Hematopoietic multipotent progenitor cell treated with erythropoietin and hydrocortisone succinate and interleukin-3 and kit ligand, for 4 days (in vitro differentiated cells): ENCODE measurements at regions not wholly inside any gene's neighbourhood (a gene's known extent, or its start where the extent isn't known, plus 50 kb on each side); places are given as distances from the start of the nearest gene placed in this dataset.

Experiments
- DNase-seq: peaks from one replicate; pipeline ENCODE4 v3.0.0-alpha.2; 2015

DNA sequence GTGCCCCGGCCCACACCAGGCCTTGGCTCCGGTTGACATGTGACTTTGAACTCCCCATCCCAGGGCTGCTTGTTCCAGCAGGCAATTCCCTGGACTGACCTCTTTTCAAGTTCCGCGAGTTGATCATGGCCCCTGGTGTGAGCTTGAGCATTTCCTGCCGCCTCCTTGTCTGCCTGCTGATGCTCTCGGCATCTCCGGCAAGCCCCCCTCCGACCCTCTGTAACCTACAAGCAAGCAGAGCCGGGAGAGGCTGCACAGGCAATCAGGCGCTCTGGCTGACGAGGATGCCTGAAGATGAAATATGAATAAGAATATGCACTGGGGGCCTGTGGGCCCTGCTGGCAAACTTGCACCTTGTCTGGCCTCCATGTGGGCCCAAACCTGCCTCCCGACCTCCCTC lies 304.9 kb upstream of the MKI67 start:
- DNase-seq = no peak

DNA sequence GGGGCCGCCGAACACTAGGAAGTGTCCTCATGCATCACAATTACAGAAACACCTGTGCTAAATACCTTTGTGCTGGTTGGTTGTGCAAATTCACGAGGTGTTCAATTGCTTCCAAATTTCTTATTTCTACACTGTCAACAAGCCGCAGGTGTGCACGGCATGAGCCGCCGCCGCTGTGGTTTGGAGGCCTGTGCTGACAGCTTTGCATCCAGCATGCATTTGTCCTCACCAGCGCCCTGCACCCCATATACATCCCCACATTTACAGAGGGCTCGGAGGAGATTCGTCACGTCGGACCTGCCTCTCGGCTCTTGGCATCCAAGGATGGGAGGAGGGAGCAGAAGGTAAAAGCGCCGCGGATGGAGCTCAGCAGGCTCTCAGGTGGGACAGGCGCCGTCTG lies 305.3 kb upstream of the MKI67 start:
- DNase-seq = no peak

DNA sequence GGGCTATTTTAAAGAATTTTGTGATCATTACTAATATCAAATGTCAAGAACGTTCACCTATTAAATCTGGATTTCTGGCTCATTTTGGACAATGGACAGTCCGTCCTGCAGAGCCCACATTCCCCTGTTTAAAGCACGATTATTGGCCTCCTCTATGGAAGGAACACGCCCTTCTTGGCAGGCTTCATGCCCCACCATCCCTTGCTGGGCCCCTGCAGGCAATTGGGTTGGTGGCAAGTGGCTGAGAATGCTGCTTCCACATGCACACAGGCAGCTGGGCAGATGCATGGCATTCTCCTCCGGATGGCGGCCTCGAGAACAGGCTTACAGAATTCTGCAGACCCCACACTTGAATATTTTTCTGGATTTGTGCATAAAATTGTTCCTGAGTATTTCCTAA lies 305.8 kb upstream of the MKI67 start:
- no peak for DNase-seq

DNA sequence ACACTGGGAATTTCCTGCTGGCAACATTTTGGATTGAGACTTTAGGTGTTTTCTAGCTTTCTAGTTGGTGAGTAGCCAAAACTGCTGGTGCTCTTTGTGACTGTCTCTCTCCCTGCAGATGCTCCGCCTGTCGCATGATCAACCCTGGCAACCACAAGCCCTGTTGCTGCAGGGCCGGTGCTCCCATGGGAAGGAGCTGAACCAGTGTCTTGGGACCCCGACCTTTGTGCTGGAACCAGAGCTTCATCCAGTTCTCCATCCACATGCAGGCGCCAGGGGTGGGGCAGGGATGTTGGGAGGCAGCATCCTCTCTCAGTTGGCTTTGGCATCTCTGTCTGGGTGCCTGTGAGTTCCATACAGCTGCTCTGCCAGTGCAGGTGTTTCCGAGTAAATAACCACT lies 306.2 kb upstream of the MKI67 start:
- no peak for DNase-seq

DNA sequence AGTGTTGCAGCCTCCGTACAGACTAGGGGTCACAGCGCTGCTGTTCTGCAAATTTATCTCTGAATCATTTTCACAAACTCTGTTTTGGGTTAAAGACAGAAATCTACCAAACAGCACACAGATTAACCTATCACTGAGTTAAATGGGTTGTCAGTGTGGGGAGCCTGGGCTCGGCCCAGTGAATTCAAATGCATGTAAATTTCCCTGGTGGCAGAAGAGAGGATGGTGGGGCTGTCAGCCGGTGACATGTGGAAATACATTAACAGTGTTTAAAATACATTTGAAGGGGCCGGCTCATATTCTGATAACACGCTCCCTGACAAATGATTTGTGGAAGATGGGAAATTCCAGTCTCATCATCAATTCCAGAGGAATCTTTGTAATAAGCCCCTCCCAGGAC lies 309.6 kb upstream of the MKI67 start:
- no peak for DNase-seq

DNA sequence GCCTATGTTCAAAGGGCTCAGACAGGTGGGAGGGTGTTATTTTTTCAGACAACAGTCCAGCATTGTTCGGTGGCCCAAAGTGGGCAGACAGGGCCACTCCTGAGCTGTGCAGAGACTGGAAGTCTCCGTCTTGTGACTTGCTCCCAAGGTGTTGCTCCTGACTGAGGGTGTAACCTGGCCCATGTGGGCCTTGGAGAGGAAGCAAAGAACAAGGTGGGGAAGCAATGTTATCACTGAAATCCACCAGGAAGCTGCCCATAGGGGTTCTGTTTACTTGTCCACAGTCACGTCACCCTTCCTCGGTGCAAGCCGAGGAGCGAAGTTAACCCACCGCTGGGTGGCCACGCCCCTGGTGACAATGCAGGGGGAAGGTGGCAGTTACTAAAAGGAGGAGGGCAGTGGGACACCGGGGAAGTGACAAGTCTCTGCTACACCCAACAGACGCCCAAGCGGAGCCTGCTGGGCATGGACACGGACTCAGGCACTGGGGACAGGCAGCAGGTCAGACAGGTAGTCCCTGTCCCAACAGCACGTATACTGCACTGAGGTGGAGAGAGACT lies 311.6 kb upstream of the MKI67 start:
- no peak for DNase-seq

DNA sequence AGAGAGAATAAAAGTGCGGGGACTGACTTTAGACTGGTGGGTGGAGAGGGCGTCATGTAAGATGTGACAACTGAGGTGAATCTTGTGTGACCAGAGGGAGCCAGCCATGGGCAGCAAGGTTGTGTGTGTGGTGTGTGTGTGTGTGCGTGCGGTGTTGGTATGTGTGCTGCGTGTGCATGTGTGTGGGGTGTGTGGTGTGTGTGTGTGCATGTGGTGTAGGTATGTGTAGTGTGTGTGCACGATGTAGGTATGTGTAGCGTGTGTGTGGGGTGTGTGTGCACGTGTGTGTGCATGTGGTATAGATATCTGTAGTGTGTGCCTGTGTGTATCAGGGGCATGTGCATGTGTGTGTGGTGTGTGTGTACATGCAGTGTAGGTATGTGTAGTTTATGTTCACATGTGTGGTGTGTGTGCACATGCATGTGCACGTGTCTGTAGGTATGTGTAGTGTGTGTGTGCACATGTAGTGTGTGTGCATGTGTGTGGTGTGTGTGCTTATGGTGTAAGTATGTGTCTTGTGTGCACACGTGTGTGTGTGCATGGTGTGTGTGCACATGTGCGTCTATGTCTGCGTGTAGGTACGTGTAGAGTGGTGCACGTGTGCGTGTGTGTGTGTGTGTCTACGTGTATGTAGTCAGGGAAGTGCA lies 312.3 kb upstream of the MKI67 start:
- DNase-seq = no peak

DNA sequence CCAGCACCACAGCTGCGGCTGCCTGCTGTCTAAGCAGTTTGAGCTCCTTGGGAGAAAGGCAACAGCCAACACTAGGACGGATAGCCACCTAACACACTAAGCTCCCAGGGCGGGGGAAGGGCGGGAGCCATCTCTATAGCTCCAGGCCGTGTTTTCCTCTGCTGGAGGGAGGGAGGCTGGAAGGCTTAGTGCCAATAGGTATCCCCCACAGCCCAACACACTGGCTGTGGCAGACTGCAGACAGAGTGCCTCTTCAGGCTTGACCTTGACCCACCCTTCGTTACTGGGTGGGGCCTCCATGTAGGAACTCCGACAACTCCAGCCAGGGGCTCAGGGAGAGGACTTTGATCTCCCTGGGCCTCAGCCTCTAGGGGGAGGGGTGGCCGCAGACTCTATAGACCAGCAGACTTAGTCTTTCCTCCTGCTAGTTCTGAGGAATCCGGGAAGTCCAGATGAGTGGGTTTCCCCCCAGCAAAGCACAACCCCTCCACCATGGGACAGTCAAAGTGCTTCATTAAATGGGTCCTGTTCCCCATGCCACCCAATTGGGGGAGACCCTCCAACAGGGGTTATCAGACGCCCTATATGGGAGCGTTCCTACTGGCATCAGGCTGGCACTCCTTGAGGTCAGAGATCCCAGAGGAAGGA lies 314.4 kb upstream of the MKI67 start:
- DNase-seq = no peak

DNA sequence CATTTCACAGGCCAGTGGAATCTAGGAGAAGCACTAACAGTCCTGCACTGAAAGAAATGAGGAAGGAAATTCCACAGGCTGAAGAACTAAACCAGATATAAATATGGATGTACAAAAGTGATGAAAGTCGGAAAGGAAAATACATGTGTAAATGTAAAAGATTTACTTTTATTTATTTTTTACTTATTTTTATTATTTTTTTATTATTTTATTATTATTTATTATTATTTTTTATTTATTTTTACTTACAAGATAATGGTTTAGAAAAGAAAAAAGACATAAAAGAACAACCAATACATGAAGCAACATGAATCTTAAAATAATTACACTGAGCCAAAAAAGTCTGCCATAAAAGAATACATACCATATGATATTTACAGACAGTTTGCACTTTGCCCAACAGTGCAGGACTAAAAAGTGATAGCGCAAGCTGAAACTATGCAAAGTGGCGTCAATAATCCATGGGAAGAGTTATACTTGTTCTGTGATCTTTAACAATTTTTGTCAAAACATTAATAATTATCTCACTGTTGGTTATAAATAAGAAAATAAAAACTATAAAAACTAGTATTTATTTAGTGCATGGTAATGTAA lies 317.8 kb upstream of the MKI67 start:
- no peak for DNase-seq

DNA sequence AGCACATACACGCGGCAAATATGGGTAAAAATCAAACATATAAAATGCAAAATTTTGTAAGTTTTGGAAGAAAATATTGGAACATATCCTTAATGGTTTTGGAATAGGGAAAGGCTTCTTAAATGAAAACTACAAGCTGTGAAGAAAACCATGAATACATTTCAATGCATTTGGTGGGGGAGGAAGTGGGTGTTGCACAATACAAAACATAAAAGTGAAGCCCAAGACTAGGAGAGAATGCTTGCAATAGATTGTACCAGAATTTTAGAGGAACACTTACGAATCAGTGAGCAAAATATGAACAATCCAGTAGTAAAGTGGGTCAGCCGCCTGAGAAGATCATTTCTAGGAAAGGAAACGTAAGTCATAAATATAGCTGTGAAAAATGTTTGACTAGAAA lies 322.6 kb upstream of the MKI67 start:
- DNase-seq = no peak

DNA sequence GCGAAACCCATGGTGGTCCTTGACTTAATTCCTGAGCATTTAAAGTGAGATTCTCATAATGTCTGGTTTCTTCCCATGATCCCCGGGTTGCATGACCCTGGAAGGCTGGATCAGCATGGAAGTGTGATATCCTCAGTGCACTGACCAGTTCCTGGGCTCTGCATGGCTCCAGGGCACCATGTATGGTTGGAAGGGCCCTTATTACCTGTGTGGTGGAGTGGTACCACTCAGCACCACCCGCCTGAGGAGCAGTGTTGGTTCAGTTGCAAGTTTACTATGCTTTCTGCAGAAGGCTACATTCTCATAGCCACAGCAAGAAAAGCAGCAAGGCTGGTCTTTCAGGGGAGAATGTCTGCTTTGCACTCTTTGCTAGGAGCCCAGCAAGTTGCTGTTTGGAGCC lies 325.7 kb upstream of the MKI67 start:
- DNase-seq = no peak

DNA sequence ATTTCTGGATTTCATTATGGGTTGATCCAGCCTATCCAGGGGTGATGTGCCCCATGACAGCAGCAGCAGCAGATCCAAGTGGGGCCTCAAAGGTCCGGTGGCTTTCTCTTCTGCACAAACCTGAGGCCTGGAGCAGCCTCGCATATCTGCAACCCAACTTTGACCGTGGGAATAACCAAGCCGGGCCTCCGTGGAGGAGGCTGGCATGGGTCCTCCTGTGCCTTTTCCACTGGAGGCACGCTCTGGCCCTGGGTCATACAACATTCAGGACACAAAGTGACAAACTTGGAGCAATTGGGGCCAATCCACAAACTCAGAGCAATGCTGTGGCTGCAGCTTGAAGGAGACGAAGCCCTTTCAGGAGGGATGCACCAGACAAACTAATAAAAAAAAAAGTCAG lies 330.0 kb upstream of the MKI67 start:
- no peak for DNase-seq

DNA sequence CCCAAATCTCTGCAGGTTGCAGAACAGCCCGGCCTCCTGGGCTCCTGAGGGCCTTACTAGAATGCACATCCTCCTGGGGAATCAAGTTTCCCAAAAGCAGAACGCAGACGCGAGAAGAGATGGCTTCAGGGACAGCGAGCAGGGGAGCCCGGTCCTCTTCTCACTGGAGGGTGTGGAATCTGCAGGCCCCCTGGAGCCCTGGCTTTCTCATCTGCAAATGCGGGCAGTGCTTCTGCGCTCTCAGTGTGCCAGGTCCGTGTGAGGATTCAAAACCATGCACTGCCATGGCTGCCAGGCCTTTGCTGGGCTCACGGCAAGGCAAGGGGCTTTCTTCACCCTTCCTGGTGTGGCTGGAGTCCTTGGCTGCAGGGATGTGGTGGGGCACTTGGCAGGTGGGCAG lies 330.9 kb upstream of the MKI67 start:
- DNase-seq = no peak

DNA sequence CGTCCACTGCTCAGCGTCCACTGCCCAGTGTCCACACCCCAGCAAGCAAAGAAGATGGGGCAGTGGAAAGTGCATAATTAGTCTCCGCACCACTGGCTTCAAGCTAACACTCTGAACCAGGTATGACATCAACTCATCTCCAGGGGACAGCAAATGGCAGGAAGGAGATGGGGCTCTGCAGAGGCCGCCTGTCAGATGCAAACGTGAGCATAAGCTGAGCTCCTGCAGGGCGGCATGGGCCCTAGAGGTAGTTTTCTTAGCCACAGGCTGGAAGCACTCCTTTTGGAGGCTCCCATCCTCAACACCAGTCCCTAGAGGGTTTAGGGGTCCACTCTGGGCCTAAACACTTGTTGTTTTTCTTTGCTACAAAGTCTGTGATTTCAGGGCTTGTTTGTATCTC lies 335.8 kb upstream of the MKI67 start:
- no peak for DNase-seq

DNA sequence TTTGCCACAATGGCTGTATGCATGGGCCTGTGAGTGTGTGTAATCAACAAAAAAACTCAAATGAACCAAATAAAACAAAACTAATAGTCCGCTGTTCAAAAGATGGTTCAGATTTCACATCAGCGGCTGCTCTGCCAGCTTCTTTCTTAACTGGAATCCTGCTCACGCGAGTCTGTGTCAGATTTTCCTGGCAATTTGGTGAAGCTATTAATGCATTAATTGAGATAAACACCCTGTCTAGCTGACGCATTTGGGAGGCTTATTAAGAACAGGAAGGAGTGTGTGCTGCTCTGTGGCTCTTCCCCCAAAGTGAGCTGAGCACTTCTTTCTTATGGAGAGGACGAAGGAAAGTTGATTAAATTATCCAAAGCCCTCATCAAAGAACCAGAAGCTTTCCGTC lies 336.6 kb upstream of the MKI67 start:
- DNase-seq = no peak

DNA sequence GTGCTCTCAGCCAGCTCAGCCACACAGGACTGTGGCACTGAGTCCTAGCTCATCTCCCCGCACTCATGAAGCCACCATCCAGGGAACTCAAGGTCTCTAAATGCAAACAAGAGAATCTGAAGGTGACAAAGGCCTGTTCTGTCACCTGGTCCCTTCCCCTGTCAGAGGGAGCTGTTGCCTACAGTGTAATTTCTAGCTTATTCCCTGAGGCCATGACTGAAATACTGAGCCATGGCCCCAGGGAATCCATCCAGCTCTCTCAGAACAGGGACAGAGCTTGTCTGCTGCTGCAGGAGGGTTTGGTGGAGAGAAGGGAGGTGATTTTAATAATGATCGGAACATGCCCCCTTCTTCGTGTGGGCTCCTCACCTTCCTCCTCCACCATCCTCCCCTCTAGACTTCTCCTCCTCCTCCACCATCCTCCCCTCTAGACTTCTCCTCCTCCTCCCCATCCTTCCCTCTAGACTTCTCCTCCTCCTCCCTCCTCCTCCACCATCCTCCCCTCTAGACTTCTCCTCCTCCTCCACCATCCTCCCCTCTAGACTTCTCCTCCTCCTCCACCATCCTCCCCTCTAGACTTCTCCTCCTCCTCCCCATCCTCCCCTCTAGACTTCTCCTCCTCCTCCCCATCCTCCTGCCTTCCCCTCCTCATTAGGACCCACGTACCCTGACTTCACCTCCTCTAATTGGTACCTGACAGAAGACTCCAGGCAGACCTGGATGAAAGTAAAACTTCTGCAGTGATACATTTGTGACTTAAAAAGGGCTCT lies 338.0 kb upstream of the MKI67 start:
- peak; percentile 54 for DNase-seq

DNA sequence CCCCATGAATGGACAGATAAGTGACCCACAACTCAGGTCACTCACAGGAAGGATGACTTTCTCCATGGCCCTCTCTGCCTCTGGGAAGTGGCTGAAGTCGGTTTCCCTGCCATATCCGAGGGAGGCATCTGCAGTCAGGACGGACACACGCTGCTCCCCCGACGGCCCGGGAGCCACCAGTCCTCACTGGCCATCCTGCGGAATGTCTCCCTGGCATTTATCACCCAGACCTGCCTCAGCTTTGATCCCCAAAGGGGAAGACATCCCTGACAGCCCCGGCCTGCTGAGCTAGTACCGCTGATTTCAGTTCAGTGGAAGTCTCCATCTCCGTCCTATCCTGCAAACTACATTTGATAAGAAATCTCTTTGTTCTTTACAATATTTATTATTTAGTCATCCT lies 339.5 kb upstream of the MKI67 start:
- no peak for DNase-seq

DNA sequence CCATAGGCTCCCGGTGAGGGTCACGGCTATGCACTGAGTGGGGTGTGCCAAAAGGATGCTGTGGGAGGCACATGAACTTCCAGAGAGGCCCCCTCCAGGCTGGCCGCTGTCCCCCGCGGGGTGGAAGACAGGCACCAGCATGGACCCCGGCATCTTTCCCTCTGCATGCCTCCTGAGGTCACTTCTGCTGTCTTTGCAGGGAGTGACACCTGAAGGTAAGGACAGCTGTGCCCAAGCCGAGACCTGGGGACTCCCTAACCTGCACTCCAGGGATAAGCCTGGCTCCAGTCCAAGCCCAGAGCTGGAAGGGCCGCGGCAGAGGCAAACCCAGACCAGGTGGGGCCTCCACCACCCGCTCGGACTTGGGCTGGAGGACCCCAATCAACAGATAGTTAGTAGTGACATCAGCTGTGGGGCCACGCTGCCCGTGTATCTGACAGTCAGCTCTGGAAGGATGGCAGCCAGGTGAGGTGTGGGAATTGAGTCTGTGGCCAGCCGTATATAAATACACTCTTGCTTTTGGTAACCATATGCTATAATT lies 340.7 kb upstream of the MKI67 start:
- no peak for DNase-seq

DNA sequence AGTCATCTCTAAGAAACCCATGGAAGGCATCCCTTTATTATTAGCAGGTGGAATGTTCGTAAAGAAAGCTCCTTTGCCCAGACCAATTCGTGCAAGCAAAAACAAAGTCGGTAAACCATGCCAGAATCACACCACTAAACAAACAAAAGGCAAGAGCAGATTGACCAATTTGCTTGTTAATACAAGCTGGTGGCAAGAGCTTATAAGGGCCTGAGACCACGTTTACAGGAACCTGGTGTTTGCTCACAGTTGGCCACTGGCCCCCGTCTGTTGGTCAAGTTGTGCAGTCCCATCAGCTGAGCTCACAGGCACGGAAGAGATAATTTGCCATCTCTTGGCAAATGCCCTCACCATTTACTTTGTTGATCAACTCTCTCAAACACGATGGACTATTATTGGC lies 342.2 kb upstream of the MKI67 start:
- DNase-seq = no peak

DNA sequence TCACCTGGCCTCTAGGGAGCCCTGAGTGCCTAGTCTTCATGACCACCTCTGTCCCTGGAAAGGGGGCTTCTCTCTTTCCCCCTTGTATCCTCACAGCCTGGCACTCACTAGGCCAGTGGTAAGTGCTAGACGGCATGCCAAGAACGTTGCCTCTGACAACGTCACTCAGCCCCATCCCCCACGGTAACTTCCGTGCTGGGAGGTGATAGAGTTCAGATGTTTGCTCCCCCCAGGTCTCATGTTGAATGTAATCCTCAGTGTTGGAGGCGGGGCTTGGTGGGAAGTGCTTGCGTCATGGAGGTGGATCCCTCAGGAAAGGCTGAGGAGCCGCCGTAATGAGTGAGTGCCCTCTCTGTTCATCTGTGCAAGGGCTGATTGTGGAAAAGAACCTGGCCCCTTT lies 343.3 kb upstream of the MKI67 start:
- DNase-seq = no peak

DNA sequence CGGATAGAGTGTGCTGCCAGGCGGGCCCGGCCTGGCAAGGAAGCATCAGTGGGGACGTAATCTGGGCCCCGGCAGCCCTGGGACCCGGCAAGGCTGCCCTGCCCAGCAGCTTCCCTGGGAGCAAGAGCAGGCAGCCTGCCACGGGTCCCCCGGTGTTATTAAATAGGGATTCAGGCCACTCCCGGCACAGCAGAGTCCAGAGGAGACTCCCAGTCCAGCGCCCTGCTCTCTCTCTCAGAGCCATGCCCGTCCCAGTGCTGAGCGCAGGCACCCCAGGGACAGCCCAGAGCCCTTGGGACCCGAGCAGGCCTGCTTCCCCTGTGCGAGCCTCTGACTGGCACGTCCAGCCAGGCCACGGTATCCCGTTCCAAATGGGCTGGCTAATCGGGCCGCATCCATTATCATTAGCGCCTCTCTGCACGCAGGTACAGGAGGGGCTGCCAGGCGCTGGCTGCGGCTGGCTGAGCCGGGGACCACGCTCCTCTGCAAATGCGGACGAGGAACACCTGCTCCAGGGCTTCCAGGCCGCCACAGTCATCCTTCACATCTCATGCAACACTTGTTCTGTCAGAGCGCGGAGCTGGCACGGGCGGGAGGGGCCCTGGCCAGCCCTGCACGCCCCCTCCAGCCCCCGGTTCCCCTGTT lies 344.2 kb upstream of the MKI67 start:
- no peak for DNase-seq

DNA sequence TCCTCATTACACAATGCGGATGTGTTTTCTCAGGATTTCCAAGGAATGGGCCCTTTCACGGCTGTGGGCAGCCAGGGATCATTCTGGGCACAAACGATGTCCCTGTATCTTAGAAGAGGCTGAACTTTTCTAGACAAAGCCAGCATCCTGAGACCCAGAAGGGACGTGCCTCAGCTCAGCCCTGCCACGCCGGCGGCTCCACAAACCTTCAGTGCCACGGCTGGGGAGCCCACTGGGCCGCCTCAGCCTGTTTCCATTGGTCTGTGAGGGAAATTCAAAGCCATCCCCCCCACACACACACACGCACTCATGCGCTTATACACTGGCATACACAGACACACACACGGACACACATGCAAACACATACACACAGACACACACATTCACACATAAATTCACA lies 344.9 kb upstream of the MKI67 start:
- DNase-seq = no peak

DNA sequence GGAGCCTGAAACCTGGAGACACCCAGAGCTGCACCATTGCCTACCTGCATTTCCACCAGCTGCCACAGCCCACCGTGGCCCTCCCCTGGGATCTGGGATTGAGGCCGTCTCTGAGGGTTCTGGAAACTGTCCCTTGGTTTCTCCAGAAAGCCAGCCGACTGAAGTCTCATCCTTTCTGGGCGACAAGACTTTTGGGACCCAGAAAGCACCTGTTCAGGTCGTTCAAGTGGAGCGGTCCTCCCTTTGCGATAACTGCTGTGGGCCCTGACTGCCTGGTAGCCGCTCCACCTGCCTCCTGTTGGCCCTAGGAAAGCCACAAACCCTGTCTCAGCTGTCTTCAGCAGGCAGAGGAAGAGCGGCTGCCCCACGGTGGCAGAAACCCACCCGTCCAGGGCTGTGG lies 346.0 kb upstream of the MKI67 start:
- no peak for DNase-seq
